HG03432 (cell line): ENCODE measurements at regions not wholly inside any gene's neighbourhood (a gene's known extent, or its start where the extent isn't known, plus 50 kb on each side); places are given as distances from the start of the nearest gene placed in this dataset.

Experiments
- ATAC-seq: cut with Tn5 transposase; IDR thresholded peaks from one replicate; pipeline ENCODE4 v1.9.1; 2021; ENCODE audit warnings: mild to moderate bottlenecking, moderate library complexity; ENCODE audit not compliant: unreplicated experiment

- no peak for ATAC-seq
These were observed 163.3 kb upstream of the PRKCQ start for GRCh38 chr10:6743291-6743849.

GRCh38 chr10:6741541-6741941, 161.5 kb upstream of the PRKCQ start:
- ATAC-seq, result no peak

GRCh38 chr10:6739530-6740174, 159.6 kb upstream of the PRKCQ start:
- no peak for ATAC-seq

GRCh38 chr10:6738112-6738768, 158.2 kb upstream of the PRKCQ start:
- no peak for ATAC-seq

DNA sequence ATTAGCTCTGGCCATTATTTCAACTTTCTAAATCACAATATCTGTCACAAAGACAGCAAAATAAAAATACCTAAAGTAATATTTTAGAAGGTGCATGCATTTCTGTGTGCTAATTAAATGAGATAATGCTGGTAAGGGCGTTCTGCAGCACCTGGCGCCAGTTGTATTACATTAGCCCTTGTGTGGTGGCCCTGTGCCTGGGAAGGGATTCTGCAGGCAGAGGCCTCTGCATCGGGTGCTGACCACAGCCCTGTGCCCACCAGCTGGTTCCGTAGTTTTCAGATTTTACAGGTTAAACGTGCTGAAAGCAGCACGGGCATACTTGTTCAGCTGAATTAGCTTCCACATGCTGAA, 157.7 kb upstream of the PRKCQ start:
- no peak for ATAC-seq

DNA sequence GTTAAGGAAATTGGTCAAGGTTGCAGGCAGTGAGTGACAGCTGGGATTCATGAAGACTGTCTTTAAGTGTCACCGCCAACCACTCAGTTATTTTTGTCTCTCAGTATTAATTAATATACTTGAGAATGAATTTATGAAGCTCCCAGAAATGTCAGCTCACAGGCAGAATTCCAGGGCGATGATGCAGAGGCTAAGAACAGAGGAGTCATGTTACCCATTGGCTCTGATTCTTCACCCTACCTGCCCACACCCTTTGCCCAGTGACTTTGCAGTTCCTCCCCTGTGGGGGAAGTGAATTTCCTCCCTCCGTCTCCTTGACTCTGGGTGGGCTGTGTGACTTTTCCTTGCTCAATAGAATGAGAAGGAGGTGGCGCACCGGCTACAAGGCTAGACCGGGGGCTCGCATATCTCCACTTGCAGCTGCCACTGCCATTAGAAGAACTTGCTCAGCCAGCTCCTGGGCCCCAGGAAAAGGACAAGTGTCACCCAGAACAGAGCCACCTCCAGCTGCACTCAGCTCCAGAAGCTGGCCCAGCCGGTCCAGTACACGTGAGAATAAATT, 157.1 kb upstream of the PRKCQ start:
- ATAC-seq, result no peak

GRCh38 chr10:6734286-6734685, 154.2 kb upstream of the PRKCQ start:
- ATAC-seq, result no peak

DNA sequence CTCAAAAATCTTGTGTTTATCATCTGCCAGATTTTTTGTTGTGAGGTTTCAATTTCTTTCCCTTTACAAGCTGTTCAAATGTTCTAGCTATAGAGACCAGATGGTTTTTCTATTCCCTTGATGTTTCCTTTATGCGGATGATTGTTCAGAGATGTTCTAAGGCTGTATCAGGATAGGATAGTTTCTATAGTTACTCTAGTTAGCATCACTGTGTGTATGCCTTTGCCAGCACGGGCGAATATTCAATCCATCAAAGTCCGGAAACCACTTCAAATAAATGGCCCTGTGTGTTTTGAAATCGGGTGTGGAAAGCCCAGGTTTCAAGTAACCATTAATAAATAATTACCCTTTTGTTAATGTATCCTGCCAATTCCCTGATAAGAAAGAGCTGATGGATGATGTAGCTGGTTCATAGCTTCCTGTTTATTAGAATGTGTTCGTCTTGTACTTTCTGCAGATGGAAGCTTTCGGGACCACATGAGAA, 149.8 kb upstream of the PRKCQ start:
- no peak for ATAC-seq

GRCh38 chr10:6729071-6729774, 149.1 kb upstream of the PRKCQ start:
- no peak for ATAC-seq

DNA sequence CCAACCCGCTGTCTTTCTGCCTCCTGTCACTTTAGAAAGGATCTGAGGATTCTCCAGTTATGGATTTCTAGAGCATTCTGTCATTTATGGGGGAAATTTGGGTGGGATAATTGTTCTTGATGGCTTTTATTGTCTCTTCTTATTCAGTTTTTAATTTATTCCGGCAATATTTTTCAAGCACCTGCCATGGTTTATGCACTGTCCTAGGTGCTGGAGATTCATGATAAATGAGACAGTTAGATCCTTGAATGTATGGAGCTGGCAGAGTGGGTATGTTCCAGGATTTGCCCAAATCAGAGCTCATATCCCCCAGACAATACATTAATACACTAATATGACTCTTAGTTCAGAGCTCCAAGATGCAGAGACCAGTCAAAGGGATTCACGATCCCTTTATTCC, 146.8 kb upstream of the PRKCQ start:
- no peak for ATAC-seq

GRCh38 chr10:6722616-6723004, 142.5 kb upstream of the PRKCQ start:
- no peak for ATAC-seq

DNA sequence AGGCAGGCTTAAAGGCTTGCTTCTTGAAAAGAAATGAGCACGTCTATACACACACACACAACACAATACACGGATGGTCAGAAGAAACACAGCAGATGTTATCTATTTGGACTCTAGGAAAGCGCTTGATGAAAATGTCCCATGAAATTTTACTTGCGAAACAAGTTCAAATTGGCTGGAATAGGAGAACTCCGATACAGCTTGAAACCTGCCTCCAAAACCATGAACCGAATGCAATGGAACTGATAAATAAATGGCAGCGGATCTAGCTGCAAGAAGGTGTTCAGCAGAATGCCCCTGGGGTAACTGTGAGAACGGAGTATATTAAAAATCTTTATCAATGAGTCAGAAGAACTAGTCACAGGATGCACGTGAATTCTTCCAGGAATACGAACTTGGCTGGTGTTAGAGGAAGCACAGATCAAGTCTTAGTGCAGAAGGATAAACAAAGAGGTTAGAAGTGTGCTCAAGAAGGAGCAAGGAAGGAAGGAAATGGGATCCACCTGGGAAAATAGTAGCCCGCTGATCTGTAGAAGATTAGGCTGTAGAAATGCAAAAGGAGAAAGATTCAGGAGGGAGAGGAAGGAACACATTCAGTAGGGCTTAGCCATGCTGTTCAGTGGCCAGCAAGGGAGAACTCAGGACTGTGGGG, 142.0 kb upstream of the PRKCQ start:
- no peak for ATAC-seq

DNA sequence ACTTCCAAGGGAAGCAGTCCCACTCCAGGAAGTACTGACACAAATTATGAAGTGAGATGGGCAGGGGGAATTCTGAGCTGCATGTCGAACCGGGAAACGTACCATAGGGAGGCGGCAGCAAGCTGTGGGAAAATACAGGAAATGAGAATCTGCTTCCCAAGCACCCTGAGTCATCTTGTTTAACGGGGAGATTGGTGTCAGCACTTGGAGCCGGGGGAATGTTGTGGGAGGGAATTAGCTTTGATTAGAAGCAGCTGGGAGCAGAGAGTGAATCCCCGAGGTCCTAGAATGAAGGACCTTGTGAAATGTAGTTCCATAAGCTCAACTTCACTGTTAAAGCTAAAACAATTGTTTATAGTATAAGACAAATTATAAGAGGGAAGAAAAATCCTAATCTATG, 141.4 kb upstream of the PRKCQ start:
- no peak for ATAC-seq

GRCh38 chr10:6719561-6719960, 139.5 kb upstream of the PRKCQ start:
- ATAC-seq, result no peak

DNA sequence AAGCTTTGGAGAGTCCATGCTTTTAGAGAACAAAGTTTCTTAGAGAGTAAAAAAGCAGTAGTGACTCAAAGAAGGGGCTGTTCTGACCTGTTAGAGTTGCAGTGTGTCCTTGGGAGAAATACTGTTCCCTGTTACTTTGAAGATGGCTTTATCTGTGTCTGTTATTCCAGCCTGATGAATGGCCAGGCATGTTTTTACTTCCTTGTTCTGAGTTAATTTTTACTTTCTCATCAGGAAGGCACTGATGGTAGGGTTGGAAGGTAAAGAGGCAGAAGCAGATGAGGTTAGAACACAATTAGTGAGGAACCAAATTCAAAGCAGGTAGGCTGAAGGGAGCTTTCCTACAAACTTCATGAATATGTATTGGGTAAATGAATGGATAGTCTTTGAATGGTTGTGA, 138.5 kb upstream of the PRKCQ start:
- no peak for ATAC-seq

DNA sequence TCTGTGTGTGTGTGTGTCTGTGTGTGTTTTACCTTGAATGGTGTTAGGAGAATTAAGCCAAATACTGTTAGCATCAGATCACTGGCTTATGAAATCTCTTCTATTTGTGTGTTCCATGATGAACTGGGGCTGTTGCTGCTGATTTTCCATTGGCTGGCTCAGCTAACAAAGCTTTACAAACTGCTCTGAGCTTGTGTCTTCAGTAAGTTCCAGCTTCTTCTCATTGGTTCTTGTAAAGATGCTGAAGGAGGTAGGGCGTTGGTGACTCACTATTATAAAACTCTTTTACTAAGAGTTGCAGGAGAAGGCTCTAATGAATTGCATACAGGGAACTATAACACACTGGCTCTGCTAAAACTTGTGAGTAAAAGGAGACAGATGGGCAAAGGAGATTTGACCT, 136.4 kb upstream of the PRKCQ start:
- no peak for ATAC-seq

- ATAC-seq, result no peak
These were observed 133.6 kb upstream of the PRKCQ start for GRCh38 chr10:6713716-6714115.

DNA sequence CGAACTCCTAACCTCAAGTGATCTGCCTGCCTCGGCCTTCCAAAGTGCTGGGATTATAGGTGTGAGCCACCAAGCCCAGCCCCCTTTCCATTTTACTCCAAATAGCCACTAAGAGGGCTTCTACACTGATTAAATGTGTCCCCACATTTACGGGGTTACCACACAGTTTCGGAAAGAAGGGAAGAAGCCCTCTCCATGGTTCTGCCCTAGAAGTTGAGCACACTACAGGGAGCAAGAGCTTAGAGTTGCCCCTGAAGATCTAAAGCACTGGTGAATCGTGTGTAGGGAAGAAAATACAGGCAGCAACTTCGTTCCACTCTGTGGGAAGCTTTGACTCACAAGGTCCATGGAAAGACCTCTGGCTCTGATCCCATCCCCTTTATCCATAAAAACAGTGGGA, 133.0 kb upstream of the PRKCQ start:
- no peak for ATAC-seq

GRCh38 chr10:6711881-6712280, 131.8 kb upstream of the PRKCQ start:
- ATAC-seq, result no peak

DNA sequence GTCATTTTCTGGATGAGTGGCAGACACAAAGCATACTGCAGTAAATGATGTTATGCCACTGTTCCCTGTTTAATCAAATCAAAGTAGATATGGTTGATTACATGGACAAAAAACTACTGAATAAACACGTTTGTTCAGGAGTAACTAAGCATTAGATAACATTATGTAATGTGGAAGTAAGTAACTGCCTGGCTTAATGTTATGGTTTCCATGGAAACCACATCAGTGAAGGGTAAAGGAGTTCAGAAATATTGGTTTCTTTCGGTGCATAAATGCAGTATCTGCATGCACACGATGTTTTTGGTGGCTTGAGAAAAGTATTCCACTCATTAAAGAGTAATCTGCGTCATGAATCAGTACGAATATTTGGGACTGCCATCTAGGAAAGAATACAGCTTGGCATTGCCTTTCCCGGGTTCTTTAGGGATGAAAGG, 131.3 kb upstream of the PRKCQ start:
- ATAC-seq, result no peak

GRCh38 chr10:6707352-6707751, 127.3 kb upstream of the PRKCQ start:
- no peak for ATAC-seq
